Amniotic epithelial cell (primary cell): ENCODE measurements at regions not wholly inside any gene's neighbourhood (a gene's known extent, or its start where the extent isn't known, plus 50 kb on each side); places are given as distances from the start of the nearest gene placed in this dataset.
"Not testable (repeated sequence)": the region's sequence is repeated elsewhere in the genome, so short reads cannot be mapped to it uniquely, and the experiment has no call there.

Experiments
- DNase-seq: peaks from one replicate; pipeline ENCODE4 v3.0.0-alpha.2; 2010; ENCODE audit warnings: low read depth

- DNase-seq, result no peak
Observed at GRCh38 chrX:137882960-137883359, 317.0 kb downstream of the ZIC3 start.

- DNase-seq, result not testable (repeated sequence)
Observed at GRCh38 chrX:137884813-137885212, 318.9 kb downstream of the ZIC3 start.

- DNase-seq, result no peak
Observed at GRCh38 chrX:137891431-137891830, 325.5 kb downstream of the ZIC3 start.

GRCh38 chrX:137896123-137896522 lies 330.2 kb downstream of the ZIC3 start:
- no peak for DNase-seq

- no peak for DNase-seq
Observed at GRCh38 chrX:137915466-137915865, 349.5 kb downstream of the ZIC3 start.

- DNase-seq, result no peak
Observed at GRCh38 chrX:137916090-137916746, 350.3 kb downstream of the ZIC3 start.

- DNase-seq, result no peak
Observed at GRCh38 chrX:137926090-137926489, 360.2 kb downstream of the ZIC3 start.

GRCh38 chrX:137929951-137930350 lies 364.0 kb downstream of the ZIC3 start:
- no peak for DNase-seq

- DNase-seq, result no peak
Observed at GRCh38 chrX:137930533-137930932, 364.6 kb downstream of the ZIC3 start.

GRCh38 chrX:137934214-137934613 lies 368.3 kb downstream of the ZIC3 start:
- not testable (repeated sequence) for DNase-seq

- DNase-seq, result not testable (repeated sequence)
Observed at GRCh38 chrX:137934887-137935286, 369.0 kb downstream of the ZIC3 start.

GRCh38 chrX:137945470-137945869 lies 379.5 kb downstream of the ZIC3 start:
- no peak for DNase-seq

GRCh38 chrX:137969191-137969590 lies 403.3 kb downstream of the ZIC3 start:
- DNase-seq, result no peak

GRCh38 chrX:137982472-137983172 lies 416.7 kb downstream of the ZIC3 start:
- DNase-seq, result no peak

- DNase-seq, result no peak
Observed at GRCh38 chrX:137988470-137988869, 422.5 kb downstream of the ZIC3 start.

GRCh38 chrX:137998619-137999018 lies 432.7 kb downstream of the ZIC3 start:
- DNase-seq, result no peak

- no peak for DNase-seq
Observed at GRCh38 chrX:137999071-137999470, 433.1 kb downstream of the ZIC3 start.

- no peak for DNase-seq
Observed at GRCh38 chrX:137999552-137999951, 433.6 kb downstream of the ZIC3 start.

- no peak for DNase-seq
Observed at GRCh38 chrX:138001226-138001625, 435.3 kb downstream of the ZIC3 start.

- DNase-seq, result no peak
Observed at GRCh38 chrX:138006180-138006579, 440.3 kb downstream of the ZIC3 start.

GRCh38 chrX:138008281-138008680 lies 442.4 kb downstream of the ZIC3 start:
- no peak for DNase-seq

GRCh38 chrX:138011468-138011867 lies 445.5 kb downstream of the ZIC3 start:
- no peak for DNase-seq

- no peak for DNase-seq
Observed at GRCh38 chrX:138014577-138014976, 448.6 kb downstream of the ZIC3 start.
